H9 (cell line): ENCODE measurements at regions not wholly inside any gene's neighbourhood (a gene's known extent, or its start where the extent isn't known, plus 50 kb on each side); places are given as distances from the start of the nearest gene placed in this dataset.

ENCODE experiments used
- DNase-seq: peaks from one replicate; pipeline ENCODE4 v3.0.0-alpha.2; 2017
- H2AFZ ChIP-seq: one replicate; pipeline ENCODE4 v1.6.1; 2013; ENCODE audit warnings: mild to moderate bottlenecking, low read length, control low read depth, moderate library complexity
- H2AK5ac ChIP-seq: 2 replicates; pipeline ENCODE4 v1.6.1; 2013; ENCODE audit warnings: low read length, control low read depth, mixed read lengths; ENCODE audit not compliant: insufficient read length
- H2BK120ac ChIP-seq: one replicate; pipeline ENCODE4 v1.6.1; 2013; ENCODE audit warnings: low read depth, mild to moderate bottlenecking, low read length, control low read depth, inconsistent platforms; ENCODE audit not compliant: poor library complexity, severe bottlenecking
- H2BK12ac ChIP-seq: 2 replicates; pipeline ENCODE4 v1.6.1; 2013; ENCODE audit warnings: low read length, control low read depth, mixed read lengths, low read depth; ENCODE audit not compliant: insufficient read length
- H2BK15ac ChIP-seq: 2 replicates; pipeline ENCODE4 v1.6.1; 2013; ENCODE audit warnings: low read depth, low read length, control low read depth
- H2BK20ac ChIP-seq: one replicate; pipeline ENCODE4 v1.6.1; 2013; ENCODE audit warnings: low read depth, mild to moderate bottlenecking, low read length, control low read depth, inconsistent platforms; ENCODE audit not compliant: poor library complexity, severe bottlenecking
- H2BK5ac ChIP-seq: 2 replicates; pipeline ENCODE4 v1.6.1; 2013; ENCODE audit warnings: low read length, control low read depth, mixed read lengths; ENCODE audit not compliant: insufficient read length
- H3K14ac ChIP-seq: 2 replicates; pipeline ENCODE4 v1.6.1; 2013; ENCODE audit warnings: low read length, control low read depth; ENCODE audit not compliant: insufficient read depth
- H3K18ac ChIP-seq: 2 replicates; pipeline ENCODE4 v1.6.1; 2013; ENCODE audit warnings: low read depth, mild to moderate bottlenecking, mixed read lengths, low read length, control low read depth; ENCODE audit not compliant: insufficient read length
- H3K23ac ChIP-seq: 2 replicates; pipeline ENCODE4 v1.6.1; 2013; ENCODE audit warnings: low read length, control low read depth, mixed read lengths, low read depth; ENCODE audit not compliant: insufficient read length
- H3K23me2 ChIP-seq: 2 replicates; pipeline ENCODE4 v1.6.1; 2013; ENCODE audit warnings: low read depth, mild to moderate bottlenecking, mixed read lengths, low read length, control low read depth; ENCODE audit not compliant: insufficient read length, poor library complexity, severe bottlenecking
- H3K27ac ChIP-seq: 2 replicates; pipeline ENCODE4 v1.5.1; 2013; ENCODE audit warnings: low read length, control low read depth, mixed read lengths, low read depth; ENCODE audit not compliant: insufficient read length
- H3K27me3 ChIP-seq: 2 replicates; pipeline ENCODE4 v1.6.1; 2013; ENCODE audit warnings: low read length, control low read depth, inconsistent platforms; ENCODE audit not compliant: insufficient read depth
- H3K4ac ChIP-seq: 2 replicates; pipeline ENCODE4 v1.6.1; 2013; ENCODE audit warnings: low read depth, mild to moderate bottlenecking, control low read depth, inconsistent platforms, low read length, moderate library complexity
- H3K4me1 ChIP-seq: 2 replicates; pipeline ENCODE4 v1.6.1; 2013; ENCODE audit warnings: low read length, control low read depth, inconsistent platforms; ENCODE audit not compliant: insufficient read depth
- H3K4me2 ChIP-seq: 2 replicates; pipeline ENCODE4 v1.6.1; 2013; ENCODE audit warnings: low read length, control low read depth, mixed read lengths; ENCODE audit not compliant: insufficient read length, insufficient read depth
- H3K56ac ChIP-seq: 2 replicates; pipeline ENCODE4 v1.6.1; 2013; ENCODE audit warnings: low read depth, mild to moderate bottlenecking, mixed read lengths, low read length, control low read depth; ENCODE audit not compliant: insufficient read length
- H3K79me1 ChIP-seq: 2 replicates; pipeline ENCODE4 v1.6.1; 2013; ENCODE audit warnings: low read depth, mild to moderate bottlenecking, moderate library complexity, low read length, control low read depth, inconsistent platforms; ENCODE audit not compliant: insufficient read depth, poor library complexity, severe bottlenecking
- H3K79me2 ChIP-seq: 2 replicates; pipeline ENCODE4 v1.6.1; 2013; ENCODE audit warnings: low read length, control low read depth, inconsistent platforms; ENCODE audit not compliant: insufficient read depth
- H3K9ac ChIP-seq: 2 replicates; pipeline ENCODE4 v1.6.1; 2013; ENCODE audit warnings: low read length, control low read depth, mixed read lengths; ENCODE audit not compliant: insufficient read length; ENCODE audit errors: extremely low read depth
- H3K9me3 ChIP-seq: one replicate; pipeline ENCODE4 v1.6.1; 2013; ENCODE audit warnings: low read depth, low read length, inconsistent platforms; ENCODE audit not compliant: control insufficient read depth
- H3T11ph ChIP-seq: one replicate; pipeline ENCODE4 v1.6.1; 2013; ENCODE audit warnings: mild to moderate bottlenecking, low read length, control low read depth, inconsistent platforms
- H4K20me1 ChIP-seq: one replicate; pipeline ENCODE4 v1.6.1; 2013; ENCODE audit not compliant: control insufficient read depth, insufficient read length, insufficient read depth
- H4K5ac ChIP-seq: 2 replicates; pipeline ENCODE4 v1.6.1; 2013; ENCODE audit warnings: low read depth, mild to moderate bottlenecking, mixed read lengths, low read length, control low read depth; ENCODE audit not compliant: insufficient read length
- H4K8ac ChIP-seq: replicated peaks from 2 replicates; pipeline ENCODE4 v1.6.1; 2013; ENCODE audit warnings: low read length, control low read depth, mixed read lengths, low read depth; ENCODE audit not compliant: insufficient read length
- H4K91ac ChIP-seq: 2 replicates; pipeline ENCODE4 v1.6.1; 2013; ENCODE audit warnings: low read depth, mild to moderate bottlenecking, moderate library complexity, mixed read lengths, low read length, control low read depth; ENCODE audit not compliant: insufficient read length
- H3K27ac Mint-ChIP-seq, 3 experiments: 2 replicates in 2 of 3; 3 replicates in 1 of 3; pipeline ENCODE4 v1.8.0; 2020 to 2021; ENCODE audit warnings: mixed read lengths in 3 of 3, mild to moderate bottlenecking in 1 of 3, moderate library complexity in 1 of 3
- H3K27me3 Mint-ChIP-seq: 2 replicates; pipeline ENCODE4 v1.8.0; 2021; ENCODE audit warnings: low read depth, mild to moderate bottlenecking, moderate library complexity, mixed read lengths
- H3K36me3 Mint-ChIP-seq, 3 experiments: 2 replicates in 2 of 3; 3 replicates in 1 of 3; pipeline ENCODE4 v1.8.0; 2020 to 2021; ENCODE audit warnings: low read depth in 3 of 3, mixed read lengths in 3 of 3; ENCODE audit not compliant: insufficient read depth in 1 of 3
- H3K4me1 Mint-ChIP-seq, 2 experiments: 2 replicates each; pipeline ENCODE4 v1.8.0; 2020; ENCODE audit warnings: mixed read lengths in 2 of 2
- H3K4me3 Mint-ChIP-seq, 2 experiments: 2 replicates in 1 of 2; 3 replicates in 1 of 2; pipeline ENCODE4 v1.8.0; 2020 to 2021; ENCODE audit warnings: mild to moderate bottlenecking in 2 of 2, mixed read lengths in 2 of 2, moderate library complexity in 1 of 2
- H3K9me3 Mint-ChIP-seq, 2 experiments: 2 replicates in 1 of 2; 3 replicates in 1 of 2; pipeline ENCODE4 v1.8.0; 2020; ENCODE audit warnings: mild to moderate bottlenecking in 2 of 2, mixed read lengths in 2 of 2, moderate library complexity in 1 of 2
- TF ChIP-seq, protein P1 (sequence below): fragments of 200-600 bp; sonication (generic); conservative IDR thresholded peaks from 3 replicates; pipeline ENCODE4 v1.8.0; 2021; ENCODE audit warnings: antibody characterized with exemption, mild to moderate bottlenecking

DNA sequence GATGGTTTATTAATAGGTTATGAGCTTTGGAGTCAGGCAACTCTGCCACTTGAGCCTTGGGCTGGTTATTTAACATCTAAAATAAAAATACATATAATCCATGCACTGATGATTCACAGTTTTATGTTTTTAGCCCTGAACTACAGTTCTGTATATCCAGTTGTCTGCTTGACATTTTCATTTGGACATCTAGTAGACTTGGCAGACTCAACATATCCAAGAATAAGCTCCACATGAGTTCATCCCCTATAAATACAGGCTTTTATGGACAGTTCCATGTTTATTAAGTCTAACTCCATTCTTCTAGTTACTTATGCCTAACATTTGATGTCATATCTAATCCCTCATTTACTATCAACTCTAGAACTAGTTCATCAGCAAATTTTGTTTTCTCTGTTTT is 174.2 kb downstream of the KIF2B start:
- Mint-ChIP-seq H3K36me3 (no peaks in the 10 kb centered on the region), H3K27ac (no peak overlapping the region), H3K4me3 (no peak overlapping the region), H3K27me3 (no peaks in the 10 kb centered on the region), H3K4me1 (no peaks in the 10 kb centered on the region), H3K9me3 (no peaks in the 10 kb centered on the region)
- Histone ChIP-seq H3K79me2 (no peaks in the 10 kb centered on the region), H2BK15ac (no peak overlapping the region), H4K91ac (no peak overlapping the region), H3K27me3 (no peaks in the 10 kb centered on the region), H2BK12ac (no peak overlapping the region), H2AFZ (no peak overlapping the region), H3K23ac (no peak overlapping the region), H3K4ac (no peak overlapping the region), H4K20me1 (no peaks in the 10 kb centered on the region), H3K4me2 (no peak overlapping the region), H3K4me1 (no peaks in the 10 kb centered on the region), H3K79me1 (no peaks in the 10 kb centered on the region), H4K8ac (no peak overlapping the region), H3K23me2 (no peaks in the 10 kb centered on the region), H3K56ac (no peak overlapping the region), H2BK5ac (no peak overlapping the region), H2AK5ac (no peak overlapping the region), H3K18ac (no peak overlapping the region), H3K14ac (no peak overlapping the region), H3K9ac (no peak overlapping the region), H3K27ac (no peak overlapping the region), H4K5ac (no peak overlapping the region), H3K9me3 (no peaks in the 10 kb centered on the region), H3T11ph (no peak overlapping the region), H2BK20ac (no peak overlapping the region), H2BK120ac (no peak overlapping the region)
- TF ChIP-seq, protein P1, sequence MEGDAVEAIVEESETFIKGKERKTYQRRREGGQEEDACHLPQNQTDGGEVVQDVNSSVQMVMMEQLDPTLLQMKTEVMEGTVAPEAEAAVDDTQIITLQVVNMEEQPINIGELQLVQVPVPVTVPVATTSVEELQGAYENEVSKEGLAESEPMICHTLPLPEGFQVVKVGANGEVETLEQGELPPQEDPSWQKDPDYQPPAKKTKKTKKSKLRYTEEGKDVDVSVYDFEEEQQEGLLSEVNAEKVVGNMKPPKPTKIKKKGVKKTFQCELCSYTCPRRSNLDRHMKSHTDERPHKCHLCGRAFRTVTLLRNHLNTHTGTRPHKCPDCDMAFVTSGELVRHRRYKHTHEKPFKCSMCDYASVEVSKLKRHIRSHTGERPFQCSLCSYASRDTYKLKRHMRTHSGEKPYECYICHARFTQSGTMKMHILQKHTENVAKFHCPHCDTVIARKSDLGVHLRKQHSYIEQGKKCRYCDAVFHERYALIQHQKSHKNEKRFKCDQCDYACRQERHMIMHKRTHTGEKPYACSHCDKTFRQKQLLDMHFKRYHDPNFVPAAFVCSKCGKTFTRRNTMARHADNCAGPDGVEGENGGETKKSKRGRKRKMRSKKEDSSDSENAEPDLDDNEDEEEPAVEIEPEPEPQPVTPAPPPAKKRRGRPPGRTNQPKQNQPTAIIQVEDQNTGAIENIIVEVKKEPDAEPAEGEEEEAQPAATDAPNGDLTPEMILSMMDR, result no peak
- DNase-seq, result no peak
